MM.1S (cell line): ENCODE measurements at regions not wholly inside any gene's neighbourhood (a gene's known extent, or its start where the extent isn't known, plus 50 kb on each side); places are given as distances from the start of the nearest gene placed in this dataset.
A peak's percentile ranks its signal among the peaks of the same experiment; 100 is the strongest.

Experiments
- DNase-seq: peaks from one replicate; pipeline ENCODE4 v3.0.0-alpha.2; 2015
- H2AFZ ChIP-seq: fragments of 300-600 bp; sonication (generic); 2 replicates; pipeline ENCODE4 v1.6.0; 2016; ENCODE audit warnings: antibody characterized with exemption, low read length
- H3F3A ChIP-seq: fragments of 300-600 bp; sonication (generic); 2 replicates; pipeline ENCODE4 v1.6.1; 2016; ENCODE audit warnings: mild to moderate bottlenecking, antibody characterized with exemption, low read length, moderate library complexity, mixed read lengths; ENCODE audit not compliant: insufficient read depth
- H3K27ac ChIP-seq: fragments of 300-600 bp; sonication (generic); 2 replicates; pipeline ENCODE4 v1.5.1; 2016; ENCODE audit warnings: mild to moderate bottlenecking, low read length
- H3K27me3 ChIP-seq: fragments of 300-600 bp; sonication (generic); replicated peaks from 2 replicates; pipeline ENCODE4 v1.6.0; 2016; ENCODE audit warnings: low read length; ENCODE audit not compliant: insufficient read depth
- H3K36me3 ChIP-seq: fragments of 300-600 bp; sonication (generic); replicated peaks from 2 replicates; pipeline ENCODE4 v1.6.1; 2016; ENCODE audit warnings: mild to moderate bottlenecking, low read length, mixed read lengths; ENCODE audit not compliant: insufficient read depth
- H3K4me1 ChIP-seq: fragments of 300-600 bp; sonication (generic); 2 replicates; pipeline ENCODE4 v1.6.1; 2016; ENCODE audit warnings: low read length, mixed read lengths
- H3K4me2 ChIP-seq: fragments of 300-600 bp; sonication (generic); 2 replicates; pipeline ENCODE4 v1.6.0; 2016; ENCODE audit warnings: low read depth, low read length
- H3K4me3 ChIP-seq: fragments of 300-600 bp; sonication (generic); 2 replicates; pipeline ENCODE4 v1.5.1; 2016; ENCODE audit warnings: low read length, mixed read lengths
- H3K79me2 ChIP-seq: fragments of 300-600 bp; sonication (generic); 2 replicates; pipeline ENCODE4 v1.6.1; 2016; ENCODE audit warnings: mixed run types, low read length, mixed read lengths
- H3K9ac ChIP-seq: fragments of 300-600 bp; sonication (generic); 2 replicates; pipeline ENCODE4 v1.6.1; 2016; ENCODE audit warnings: low read length, mixed read lengths
- H3K9me2 ChIP-seq: fragments of 300-600 bp; sonication (generic); replicated peaks from 2 replicates; pipeline ENCODE4 v1.6.1; 2016; ENCODE audit warnings: mild to moderate bottlenecking, low read length, mixed read lengths; ENCODE audit not compliant: insufficient read depth
- H3K9me3 ChIP-seq: fragments of 300-600 bp; sonication (generic); replicated peaks from 2 replicates; pipeline ENCODE4 v1.6.1; 2016; ENCODE audit warnings: mild to moderate bottlenecking, low read length, mixed read lengths; ENCODE audit not compliant: insufficient read depth
- H4K20me1 ChIP-seq: fragments of 300-600 bp; sonication (generic); 2 replicates; pipeline ENCODE4 v1.6.1; 2016; ENCODE audit warnings: mild to moderate bottlenecking, low read length, moderate library complexity, mixed read lengths; ENCODE audit not compliant: insufficient read depth
- EZH2 ChIP-seq: fragments of 300-600 bp; sonication (generic); optimal IDR thresholded peaks from 2 replicates; pipeline ENCODE3; 2017; ENCODE audit warnings: low read depth, mild to moderate bottlenecking, antibody characterized with exemption, low read length, mixed read lengths
- EZH2phosphoT487 ChIP-seq: fragments of 300-600 bp; sonication (generic); IDR thresholded peaks from 2 replicates; pipeline ENCODE4 v1.6.1; 2018; ENCODE audit warnings: antibody characterized with exemption, low read length
- TF ChIP-seq, protein P1 (sequence below): fragments of 300-600 bp; sonication (generic); IDR thresholded peaks from 2 replicates; pipeline ENCODE4 v1.5.1; 2016; ENCODE audit warnings: antibody characterized with exemption, low read length, mixed read lengths

DNA sequence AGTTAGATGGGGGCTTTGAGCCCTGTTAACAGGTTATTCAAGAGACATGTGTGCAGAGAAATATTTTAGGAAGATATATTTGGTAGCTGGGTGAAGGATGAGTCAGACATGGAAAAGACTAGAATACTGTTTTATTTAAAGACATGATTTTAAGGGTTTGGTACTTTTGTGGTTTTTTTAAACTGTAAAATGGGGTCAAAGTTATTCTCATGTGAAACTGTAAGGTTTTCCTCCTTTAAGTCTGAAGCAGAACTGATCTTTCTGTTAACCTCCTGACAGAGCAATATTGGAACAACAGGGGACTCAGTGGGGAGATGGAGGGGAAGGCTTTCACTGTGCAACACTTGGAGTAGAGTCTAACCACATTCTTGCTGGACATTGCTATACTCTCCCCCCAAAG, 112.4 kb upstream of the LSM6 start:
- H3K9ac ChIP-seq = no peak overlapping the region
- H3F3A ChIP-seq = peaks cover 7% of the 10 kb centered on the region; the same call in 1 of the 2 replicates
- no peaks in the 10 kb centered on the region for H3K27me3 ChIP-seq
- H3K4me2 ChIP-seq = peak overlapping the region; percentile 39
- no peaks in the 10 kb centered on the region for H3K9me2 ChIP-seq
- no peaks in the 10 kb centered on the region for H3K79me2 ChIP-seq
- DNase-seq = peak; percentile 41
- 0 out of 2 replicates have a peak overlapping the region, but pooled peaks have one; percentile 2 for H2AFZ ChIP-seq
- H4K20me1 ChIP-seq = no peaks in the 10 kb centered on the region
- peak overlapping the region; percentile 27; the same call in 1 of the 2 replicates for H3K27ac ChIP-seq
- peaks cover 48% of the 10 kb centered on the region for H3K4me1 ChIP-seq
- no peaks in the 10 kb centered on the region for H3K9me3 ChIP-seq
- H3K36me3 ChIP-seq = no peaks in the 10 kb centered on the region
- H3K4me3 ChIP-seq = no peak overlapping the region
- TF ChIP-seq EZH2phosphoT487 (no peak), EZH2 (no peak)

DNA sequence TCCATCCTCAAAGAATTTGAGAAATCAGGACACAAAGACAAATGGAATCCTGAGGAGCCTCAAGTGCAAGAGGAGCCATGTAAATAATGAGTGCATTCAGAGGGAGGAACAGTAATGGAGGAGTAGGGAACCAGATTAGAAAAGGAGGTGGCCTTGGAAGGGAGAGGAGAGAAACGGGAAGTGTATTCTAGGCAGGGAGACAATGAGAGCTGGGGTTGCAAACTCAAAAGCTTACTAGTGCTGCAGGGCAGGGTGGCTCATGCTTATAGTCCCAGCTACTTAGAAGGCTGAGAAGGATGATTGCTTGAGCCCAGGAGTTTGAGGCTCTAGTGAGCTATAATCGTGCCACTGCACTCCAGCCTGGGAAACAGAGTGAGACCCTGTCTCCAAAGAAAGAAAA, 113.2 kb upstream of the LSM6 start:
- Histone ChIP-seq H3K9me3 (no peaks in the 10 kb centered on the region), H3K27me3 (no peaks in the 10 kb centered on the region), H3K4me1 (peaks cover 48% of the 10 kb centered on the region), H3K9ac (no peak overlapping the region), H3K27ac (no peak overlapping the region), H2AFZ (peak overlapping the region; percentile 20; the same call in 1 of the 2 replicates), H3K4me3 (no peak overlapping the region), H3F3A (peaks cover 7% of the 10 kb centered on the region; the same call in 1 of the 2 replicates), H3K9me2 (no peaks in the 10 kb centered on the region), H3K4me2 (no peak overlapping the region), H3K79me2 (no peaks in the 10 kb centered on the region), H4K20me1 (no peaks in the 10 kb centered on the region), H3K36me3 (no peaks in the 10 kb centered on the region)
- DNase-seq = no peak
- no peak for TF ChIP-seq EZH2phosphoT487
- TF ChIP-seq, protein P1, sequence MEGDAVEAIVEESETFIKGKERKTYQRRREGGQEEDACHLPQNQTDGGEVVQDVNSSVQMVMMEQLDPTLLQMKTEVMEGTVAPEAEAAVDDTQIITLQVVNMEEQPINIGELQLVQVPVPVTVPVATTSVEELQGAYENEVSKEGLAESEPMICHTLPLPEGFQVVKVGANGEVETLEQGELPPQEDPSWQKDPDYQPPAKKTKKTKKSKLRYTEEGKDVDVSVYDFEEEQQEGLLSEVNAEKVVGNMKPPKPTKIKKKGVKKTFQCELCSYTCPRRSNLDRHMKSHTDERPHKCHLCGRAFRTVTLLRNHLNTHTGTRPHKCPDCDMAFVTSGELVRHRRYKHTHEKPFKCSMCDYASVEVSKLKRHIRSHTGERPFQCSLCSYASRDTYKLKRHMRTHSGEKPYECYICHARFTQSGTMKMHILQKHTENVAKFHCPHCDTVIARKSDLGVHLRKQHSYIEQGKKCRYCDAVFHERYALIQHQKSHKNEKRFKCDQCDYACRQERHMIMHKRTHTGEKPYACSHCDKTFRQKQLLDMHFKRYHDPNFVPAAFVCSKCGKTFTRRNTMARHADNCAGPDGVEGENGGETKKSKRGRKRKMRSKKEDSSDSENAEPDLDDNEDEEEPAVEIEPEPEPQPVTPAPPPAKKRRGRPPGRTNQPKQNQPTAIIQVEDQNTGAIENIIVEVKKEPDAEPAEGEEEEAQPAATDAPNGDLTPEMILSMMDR = no peak
- TF ChIP-seq EZH2 = no peak

DNA sequence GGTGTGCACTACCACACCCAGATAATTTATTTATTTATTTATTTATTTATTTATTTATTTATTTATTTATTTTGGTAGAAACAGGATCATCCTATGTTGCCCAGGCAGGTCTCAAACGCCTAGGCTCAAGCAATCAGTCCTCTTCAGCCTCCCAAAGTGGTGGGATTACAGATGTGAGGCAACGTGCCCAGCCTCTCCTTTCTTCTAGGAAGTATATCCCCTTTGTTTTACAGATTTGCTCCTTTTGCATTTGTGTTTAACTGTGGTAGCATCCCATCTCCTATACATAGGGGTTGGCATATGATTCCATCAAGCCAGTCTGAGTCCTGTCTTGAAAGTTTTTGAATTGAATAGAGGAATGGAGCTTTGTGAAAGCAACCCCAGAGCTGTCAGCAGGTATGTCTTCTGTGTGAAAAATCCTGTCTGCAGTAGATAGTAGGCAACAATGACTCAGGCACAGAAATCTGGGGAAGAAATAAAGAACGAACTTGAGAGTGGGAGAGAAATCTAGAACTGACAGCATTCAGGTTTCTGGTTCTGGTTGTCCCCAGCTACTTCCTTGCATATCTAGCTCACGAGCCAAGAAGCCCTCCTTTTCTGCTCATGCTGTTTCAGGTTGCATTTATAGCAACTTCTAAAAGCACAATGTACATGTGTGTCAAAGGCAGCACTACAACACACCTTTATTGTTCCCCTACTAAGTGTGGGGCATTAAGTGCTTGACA, 113.7 kb upstream of the LSM6 start:
- Histone ChIP-seq H3K4me3 (no peak overlapping the region), H3K9me2 (no peaks in the 10 kb centered on the region), H3K27ac (no peak overlapping the region), H2AFZ (peak overlapping the region; percentile 20), H3K79me2 (no peaks in the 10 kb centered on the region), H3F3A (peaks cover 7% of the 10 kb centered on the region; the same call in 1 of the 2 replicates), H3K36me3 (no peaks in the 10 kb centered on the region), H3K27me3 (no peaks in the 10 kb centered on the region), H3K4me2 (no peak overlapping the region), H4K20me1 (no peaks in the 10 kb centered on the region), H3K9me3 (no peaks in the 10 kb centered on the region), H3K4me1 (peaks cover 48% of the 10 kb centered on the region), H3K9ac (no peak overlapping the region)
- DNase-seq = no peak
- no peak for TF ChIP-seq EZH2phosphoT487
- TF ChIP-seq EZH2 = no peak
- TF ChIP-seq, protein P1 = no peak

DNA sequence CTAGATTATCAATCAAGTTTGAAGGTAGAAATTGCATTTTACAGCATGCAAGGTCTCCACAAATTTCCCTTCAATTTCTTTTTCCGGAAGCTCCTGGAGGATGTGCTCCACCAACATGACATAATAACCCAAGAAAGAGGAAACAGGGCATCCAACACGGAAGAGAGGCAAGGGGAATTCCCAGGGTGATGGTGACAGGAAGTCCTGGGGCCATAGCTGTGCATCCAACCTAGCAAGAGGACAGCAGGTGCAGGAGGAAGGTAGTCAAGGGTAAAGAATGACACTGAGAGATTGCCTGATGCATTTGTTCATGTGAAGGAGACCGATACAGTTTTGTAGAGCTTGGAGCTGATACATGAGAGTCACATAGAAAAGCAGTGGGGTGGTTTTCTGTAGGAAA, 115.7 kb upstream of the LSM6 start:
- 0 out of 2 replicates have a peak overlapping the region, but pooled peaks have one; percentile 1 for H2AFZ ChIP-seq
- no peaks in the 10 kb centered on the region for H3K9me3 ChIP-seq
- no peak overlapping the region for H3K9ac ChIP-seq
- no peak overlapping the region for H3K4me3 ChIP-seq
- no peak overlapping the region; the same call in 1 of the 2 replicates for H3K27ac ChIP-seq
- TF ChIP-seq, protein P1 = no peak
- no peak for TF ChIP-seq EZH2phosphoT487
- TF ChIP-seq EZH2 = no peak
- H3K9me2 ChIP-seq = no peaks in the 10 kb centered on the region
- H3K36me3 ChIP-seq = no peaks in the 10 kb centered on the region
- H3K27me3 ChIP-seq = no peaks in the 10 kb centered on the region
- peaks cover 48% of the 10 kb centered on the region for H3K4me1 ChIP-seq
- no peaks in the 10 kb centered on the region for H3K79me2 ChIP-seq
- peak overlapping the region; percentile 8; the same call in 1 of the 2 replicates for H3K4me2 ChIP-seq
- no peaks in the 10 kb centered on the region for H4K20me1 ChIP-seq
- peaks cover 7% of the 10 kb centered on the region; the same call in 1 of the 2 replicates for H3F3A ChIP-seq
- DNase-seq = peak; percentile 70
